CD1c-positive myeloid dendritic cell (primary cell): ENCODE measurements at regions not wholly inside any gene's neighbourhood (a gene's known extent, or its start where the extent isn't known, plus 50 kb on each side); places are given as distances from the start of the nearest gene placed in this dataset.
A peak's percentile ranks its signal among the peaks of the same experiment; 100 is the strongest.

Experiments
- DNase-seq: peaks from one replicate; pipeline ENCODE4 v3.0.0-alpha.2; 2016; ENCODE audit errors: extremely low spot score

DNA sequence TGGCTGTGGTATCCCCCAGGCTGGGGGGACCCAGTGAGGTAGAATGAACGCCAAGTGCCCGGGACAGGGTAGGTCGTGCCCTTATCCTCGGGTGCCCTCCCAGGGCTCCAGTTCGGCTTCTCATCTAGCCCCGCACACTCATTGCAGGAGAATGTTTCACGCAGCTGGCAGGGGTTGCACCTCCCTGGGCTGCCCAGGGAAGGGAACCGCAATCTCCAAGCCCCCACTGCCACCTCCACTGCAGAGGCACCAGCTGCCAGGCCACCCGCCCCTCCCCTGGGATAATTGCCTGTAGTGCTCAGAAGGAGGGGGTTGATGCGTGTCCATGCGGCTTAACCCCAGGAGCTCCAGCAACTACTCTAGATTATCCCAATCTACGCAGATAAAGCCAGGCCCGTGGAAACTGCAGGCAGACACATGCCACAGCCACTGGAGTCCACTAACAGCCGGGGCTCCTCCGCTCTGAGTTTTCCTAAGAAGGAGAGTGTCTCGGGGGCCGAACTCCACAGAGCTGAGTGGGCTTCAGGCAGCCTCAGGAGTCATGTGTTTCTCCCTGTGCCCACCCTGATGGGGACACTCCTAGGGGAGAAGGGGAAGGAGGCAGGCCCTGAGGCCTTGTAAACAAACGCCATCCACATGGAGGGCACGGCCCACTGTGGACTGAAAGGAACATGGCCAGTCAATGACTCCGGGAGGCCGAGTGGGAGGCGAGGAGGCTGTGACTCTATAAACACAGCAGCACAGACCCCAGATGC is 137.2 kb upstream of the IQSEC1 start:
- DNase-seq, result no peak

DNA sequence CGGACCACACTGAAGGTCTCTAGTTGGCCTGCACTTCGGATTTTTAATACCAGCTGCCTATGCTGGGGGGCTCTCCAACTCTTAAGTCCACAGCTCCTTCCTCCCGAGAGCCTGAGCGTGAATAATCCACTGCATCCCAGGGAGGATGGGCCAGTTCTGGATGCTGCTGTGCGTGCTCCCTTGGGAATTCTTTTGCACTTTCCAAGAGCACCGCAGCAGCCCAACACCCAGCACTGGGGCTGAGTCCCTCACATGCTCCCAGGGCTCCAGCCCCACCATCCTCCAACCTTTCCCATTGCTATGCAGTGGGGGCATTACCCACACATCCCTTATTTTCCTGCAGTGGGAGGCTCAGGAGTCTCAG is 136.4 kb upstream of the IQSEC1 start:
- no peak for DNase-seq

DNA sequence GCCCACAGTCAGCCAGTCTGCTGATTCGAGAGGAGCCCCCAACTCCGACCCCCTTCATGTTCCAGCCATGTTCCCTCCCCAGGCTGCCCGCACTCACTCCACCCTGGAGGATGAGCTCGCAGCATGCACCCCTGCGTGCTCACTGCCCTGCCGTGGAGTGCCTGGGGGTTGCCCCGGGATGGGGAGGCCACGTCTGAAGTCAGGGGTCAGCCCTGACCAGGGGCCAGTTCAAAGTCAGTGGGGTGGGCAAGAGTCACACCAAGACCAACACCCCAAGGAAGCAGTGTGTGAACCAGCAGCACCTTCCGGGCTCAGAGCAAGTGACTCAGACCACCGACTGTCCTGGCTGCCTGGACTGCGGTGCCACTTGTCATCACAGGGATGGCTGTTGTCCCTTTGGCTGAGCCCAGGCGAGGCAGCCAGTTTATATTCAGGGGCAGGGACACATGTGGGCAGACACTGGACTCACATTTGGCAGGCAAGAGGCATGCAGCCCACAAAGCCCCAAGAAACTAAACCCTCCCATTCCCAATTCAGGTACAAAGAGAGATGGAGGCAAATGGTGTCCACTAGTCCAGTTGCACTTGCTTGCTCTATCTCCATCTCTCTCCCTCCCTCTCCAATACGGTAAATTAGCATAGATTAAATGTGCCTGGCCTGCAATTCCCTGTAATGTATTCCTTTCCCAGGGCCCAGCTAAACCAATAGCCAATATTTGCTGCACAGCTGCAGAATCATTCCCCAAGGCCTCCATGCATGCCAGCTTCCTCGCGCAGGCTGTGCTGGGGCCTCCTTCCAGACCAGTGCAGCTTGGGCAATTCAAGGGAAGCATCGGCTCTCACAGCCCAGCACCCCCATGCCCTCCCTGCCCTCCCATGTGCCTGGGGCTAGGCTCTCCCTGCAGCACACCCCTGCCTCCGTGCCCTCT is 135.7 kb upstream of the IQSEC1 start:
- no peak for DNase-seq

DNA sequence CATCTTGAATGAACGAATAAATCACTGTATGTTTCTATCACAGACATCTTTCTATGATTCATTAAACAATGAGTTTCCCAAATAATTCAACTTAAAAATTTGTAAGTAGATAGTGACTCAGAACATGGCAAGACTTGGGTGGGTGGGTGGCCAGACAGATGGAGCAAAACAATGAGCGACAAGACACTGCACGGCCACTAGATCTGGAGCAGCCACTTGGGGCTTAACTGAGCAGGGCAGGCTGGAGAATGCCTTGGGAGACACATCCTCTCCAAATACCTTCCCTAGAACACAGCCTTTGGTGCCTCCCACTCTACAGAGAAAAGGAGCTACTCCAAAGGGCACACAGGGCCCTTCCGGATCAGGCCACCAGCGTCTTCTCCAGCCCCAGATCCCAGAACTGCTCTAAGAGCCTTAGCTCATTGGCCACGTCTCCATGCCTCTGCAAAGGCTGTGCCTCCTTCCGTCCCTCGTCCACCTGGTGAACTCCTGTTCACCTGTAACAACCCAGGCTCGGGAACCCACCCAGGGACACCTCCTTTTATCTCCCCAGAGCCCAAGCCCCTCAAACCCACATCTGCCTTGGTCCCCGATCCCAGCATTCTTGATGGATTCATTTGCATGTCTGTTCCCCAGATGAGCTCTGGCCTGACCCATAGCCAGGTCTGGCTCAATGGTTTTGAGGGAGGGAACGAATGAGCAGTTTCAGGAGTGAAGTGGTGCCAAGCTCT is 134.9 kb upstream of the IQSEC1 start:
- no peak for DNase-seq

DNA sequence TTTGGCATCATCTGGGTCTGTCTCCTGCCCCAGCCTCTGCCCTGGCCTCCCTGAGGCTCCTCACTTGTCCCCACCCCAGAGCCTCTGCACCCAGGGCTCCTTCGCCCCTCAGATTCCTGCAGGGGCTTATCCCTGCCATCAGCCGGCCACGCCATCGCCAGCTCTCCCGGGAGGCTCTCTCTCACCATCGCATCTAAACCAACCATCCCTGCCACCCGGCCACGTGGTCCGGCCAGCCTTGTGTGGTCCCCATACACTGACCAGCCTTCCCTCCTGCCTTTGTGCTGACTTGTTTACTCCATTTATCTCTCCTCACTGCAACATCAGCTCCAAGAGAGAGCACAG is 134.3 kb upstream of the IQSEC1 start:
- no peak for DNase-seq

DNA sequence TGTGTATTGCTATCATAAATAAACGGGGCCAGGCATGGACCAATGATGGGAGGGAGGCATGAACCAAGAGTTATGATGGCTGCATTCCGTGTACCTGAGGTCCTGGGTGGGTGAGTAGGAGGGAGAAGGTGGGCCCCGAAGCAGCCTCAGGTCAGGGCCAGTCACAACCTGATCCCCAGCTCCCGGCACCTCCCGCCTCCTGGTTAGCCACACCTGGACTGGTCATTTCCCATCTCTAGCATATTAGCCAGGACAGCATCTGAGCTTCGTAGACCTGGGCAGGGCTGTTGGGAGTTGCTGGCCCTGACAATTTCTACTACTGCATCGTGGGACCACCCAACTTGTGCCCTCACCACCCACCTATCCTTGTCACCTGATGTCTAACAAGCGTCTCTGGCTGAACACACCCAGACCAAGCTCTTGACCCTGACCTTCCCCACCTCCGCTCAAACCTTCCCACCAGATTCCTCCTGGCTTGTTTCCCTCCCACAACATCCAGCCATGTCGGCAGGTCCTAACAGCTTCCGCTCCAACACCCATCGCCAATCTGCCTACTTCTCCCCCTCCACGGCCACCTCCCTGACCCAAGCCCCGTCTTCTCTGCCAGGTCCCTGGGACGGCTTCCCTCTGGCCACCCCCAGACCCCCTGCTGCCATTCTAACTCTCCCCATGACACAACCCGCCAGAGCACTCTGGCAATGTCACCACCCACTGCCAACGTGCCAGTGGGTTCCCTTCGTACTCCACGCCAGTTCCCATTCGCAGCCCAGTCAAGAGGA is 133.8 kb upstream of the IQSEC1 start:
- DNase-seq, result no peak

DNA sequence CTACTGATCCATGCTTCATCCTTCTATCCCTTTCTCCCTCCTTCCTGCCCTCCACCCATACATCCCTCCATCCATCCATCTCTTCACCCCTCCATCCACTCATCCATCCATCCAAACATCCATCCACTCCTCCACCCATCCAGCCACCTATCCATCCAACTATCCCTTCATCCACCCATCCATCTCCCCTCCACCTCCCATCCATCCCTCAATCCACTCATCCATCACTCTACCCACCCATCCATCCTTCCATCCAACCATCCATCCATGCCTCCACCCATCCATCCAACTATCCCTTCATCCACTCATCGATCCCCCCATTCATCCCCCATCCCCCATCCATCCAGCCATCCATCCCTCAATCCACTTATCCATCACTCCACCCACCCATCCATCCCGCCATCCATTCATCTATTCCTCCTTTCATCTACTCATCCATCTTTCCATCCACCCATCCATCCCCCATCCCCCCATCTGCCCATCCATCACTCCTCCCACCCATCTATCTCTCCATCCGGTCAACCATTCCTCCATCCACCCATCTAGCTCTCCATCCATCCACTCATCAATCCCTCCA is 132.4 kb upstream of the IQSEC1 start:
- no peak for DNase-seq

DNA sequence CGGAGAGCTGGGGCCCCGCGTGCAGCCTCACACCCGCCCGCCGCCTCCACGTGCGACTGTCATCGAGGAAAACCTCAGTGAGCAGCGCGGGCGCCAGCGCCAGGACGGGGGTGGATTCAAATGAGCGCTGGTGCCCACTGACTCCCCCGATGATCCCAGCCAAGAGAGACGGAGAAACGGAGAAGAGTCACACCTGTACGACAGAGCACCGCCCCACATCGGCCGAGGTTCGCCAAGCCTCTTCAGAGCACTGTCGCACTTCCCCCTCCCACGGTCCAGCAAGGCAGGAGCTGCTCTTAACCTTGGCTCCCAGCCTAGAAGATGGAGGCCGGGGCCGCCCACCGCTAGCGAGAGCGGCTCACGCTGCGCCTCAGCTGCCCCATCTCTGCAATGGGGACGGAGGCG is 130.9 kb upstream of the IQSEC1 start:
- DNase-seq, result peak; percentile 8

DNA sequence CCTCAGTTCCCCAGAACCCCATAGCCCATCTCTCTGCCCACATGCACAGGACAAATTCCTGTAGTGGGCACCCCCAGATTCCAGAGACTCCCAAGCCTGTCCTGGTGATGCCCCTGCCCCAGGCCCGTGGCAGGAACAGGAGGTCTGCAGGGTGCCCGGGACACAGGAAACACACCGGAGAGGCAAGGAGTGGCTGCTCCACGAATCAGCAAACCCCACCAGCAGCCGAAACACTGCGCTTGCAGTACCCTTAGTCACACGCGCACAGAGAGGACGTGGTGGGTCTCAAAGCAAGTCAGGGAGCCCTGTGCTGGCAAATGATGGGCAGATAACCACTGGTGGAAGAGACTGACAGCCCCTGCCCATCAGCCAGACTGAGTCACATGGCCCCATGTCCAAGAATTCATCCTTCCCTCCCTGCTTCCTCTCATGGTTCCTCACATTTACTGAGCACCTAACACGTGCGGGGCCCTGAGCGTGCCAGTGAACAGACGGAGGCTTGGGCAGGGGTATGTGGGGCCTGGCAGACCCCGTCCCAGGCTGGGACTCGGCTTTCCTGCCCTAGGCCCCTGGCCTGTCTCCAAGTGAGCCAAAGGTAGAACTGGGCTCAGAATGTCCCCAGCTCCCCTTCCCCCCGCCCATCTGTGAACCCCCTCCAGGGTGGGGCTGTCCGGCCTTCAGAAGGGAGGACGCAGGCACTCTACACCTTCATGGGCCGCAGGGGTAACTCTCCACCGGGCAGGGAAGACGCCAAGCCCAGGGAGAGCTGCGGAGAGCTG is 130.4 kb upstream of the IQSEC1 start:
- DNase-seq, result no peak

DNA sequence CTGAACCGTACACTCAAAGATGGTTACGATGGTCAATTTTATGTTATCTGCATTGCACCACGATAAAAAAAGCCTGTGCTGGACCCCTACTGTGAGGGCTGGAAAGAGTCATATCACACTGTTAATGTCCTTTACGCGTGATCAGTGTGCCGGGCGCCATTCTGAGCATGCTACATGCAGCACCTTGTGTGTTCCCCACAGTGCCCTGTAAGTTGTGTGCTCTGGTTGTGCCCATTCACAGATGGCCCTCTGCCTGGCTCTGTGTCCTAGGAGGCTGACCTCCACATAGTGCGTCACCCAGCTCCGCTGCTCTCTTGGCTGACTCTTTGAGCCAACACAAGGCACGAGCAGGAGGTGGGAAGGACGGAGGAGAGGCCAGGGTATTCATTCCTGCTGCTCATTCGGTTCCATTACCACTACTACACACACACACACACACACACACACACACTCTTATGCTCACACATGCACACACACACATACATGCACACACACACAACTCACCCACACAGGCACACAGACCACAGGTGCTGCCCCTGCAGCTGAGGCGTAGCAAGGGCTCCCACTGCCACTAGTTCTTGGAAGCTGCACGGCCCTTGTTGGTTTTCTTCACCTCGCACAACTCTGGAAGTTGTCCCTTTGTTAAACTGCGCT is 129.6 kb upstream of the IQSEC1 start:
- DNase-seq, result no peak

DNA sequence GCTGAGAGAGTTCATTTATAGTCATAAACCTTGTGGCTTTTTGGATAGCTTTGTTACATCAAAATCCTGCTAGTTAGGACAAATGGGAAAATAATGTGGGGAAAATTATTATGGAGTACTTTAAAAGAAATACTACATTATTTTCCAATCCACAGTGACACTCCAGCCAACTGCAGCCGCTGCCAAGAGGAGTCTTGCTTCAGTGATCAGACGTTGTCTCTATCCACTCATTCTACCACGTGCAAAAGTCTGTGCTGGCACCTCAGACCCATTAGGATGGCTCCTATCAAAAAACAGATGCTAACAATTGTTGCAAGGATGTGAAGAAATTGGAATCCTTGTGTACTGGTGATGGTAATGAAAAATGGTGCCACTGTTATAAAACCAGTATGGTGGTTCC is 128.6 kb upstream of the IQSEC1 start:
- DNase-seq, result no peak

DNA sequence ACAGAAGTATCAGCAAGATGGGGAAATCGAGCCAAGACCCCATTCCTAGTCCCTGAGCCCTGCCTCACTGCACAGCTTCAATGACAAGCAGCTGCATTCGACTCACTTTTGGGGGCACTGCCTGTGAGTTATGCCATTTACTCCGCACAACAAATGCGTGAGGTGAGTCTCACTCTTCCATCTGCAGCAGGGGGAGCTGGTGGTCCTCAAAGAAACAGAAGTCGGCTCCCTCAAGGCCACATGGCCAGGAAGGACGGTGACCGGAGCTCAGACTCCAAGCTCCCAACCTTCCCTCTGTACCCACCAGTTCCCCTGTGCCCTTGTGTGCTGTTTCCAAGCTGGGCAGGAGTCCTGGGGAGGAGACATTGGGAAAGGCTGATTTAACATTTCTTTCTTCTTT is 127.7 kb upstream of the IQSEC1 start:
- DNase-seq, result no peak

DNA sequence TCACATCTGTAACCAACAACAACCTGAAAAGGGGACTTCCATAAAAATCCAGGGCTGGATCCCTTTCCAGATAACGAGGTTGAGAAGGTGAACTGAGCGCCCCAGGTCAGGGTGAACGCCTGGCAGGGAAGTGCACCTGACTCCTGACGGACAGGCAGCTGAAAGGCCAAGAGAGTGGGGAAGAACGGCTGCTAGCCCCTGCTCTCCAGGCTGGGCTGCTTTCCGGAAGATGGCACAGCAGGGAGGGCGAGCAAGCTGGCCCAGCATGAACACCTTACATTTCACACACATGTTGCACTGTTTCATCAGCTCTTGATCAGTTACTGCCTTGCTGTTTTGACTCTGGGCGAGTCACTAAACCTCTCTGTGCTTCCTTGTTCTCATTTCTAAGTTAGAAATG is 127.2 kb upstream of the IQSEC1 start:
- DNase-seq, result no peak

DNA sequence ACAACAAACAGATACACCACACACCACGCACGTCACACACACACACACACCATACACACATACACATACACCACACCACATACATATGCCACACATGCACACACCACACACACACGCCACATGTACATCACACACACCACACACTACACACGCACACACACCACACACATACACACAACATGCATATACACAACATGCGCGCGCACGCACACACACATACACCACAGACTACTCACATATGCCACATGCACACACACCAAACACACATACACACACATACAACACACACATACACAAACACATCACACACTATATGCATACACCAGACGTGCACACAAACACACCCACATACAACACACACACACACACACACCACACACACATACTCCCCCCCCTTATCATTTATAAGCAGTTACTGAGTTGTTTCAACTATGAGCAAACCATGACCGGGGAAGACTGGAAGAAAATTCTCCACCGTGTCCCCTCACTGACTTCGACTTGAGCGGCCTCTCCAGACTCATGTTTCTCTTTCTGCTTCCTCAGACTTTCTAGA is 126.7 kb upstream of the IQSEC1 start:
- no peak for DNase-seq

DNA sequence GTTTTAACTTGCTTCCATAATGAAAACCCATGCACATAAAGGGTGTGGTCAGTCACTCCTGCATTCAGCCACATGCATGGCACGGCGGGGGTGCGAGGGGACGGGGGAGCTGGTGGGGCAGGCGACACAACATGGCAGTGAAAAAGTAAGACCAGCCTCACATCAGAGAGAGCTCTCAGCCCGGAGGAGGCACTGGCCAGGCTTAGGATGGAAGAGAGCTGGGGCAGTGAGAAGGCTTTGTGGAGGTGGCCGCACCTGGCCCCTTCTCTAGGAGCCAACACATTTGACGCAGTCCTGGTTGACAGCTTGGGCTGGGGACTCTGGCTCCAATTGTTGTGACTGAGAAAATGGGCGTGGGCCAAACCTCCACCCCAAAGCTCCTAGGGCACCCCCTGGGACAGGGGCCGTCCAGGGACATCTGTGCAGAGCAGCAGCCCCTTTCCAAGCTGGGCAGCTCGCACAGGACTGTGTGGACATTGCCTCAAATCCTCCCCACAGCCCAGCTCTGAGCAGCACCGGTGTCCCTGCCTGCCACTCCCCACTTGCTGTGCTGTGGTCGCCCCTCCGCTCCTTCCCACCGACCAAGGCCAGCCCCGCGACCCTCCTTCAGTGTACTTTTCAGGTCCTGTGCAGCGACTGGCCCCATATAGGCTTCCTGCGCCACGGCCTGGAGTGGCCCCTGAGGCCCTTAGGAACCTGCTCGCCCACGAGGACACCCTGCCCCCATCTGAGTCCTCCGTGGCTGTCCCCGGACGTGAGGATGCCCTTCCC is 126.0 kb upstream of the IQSEC1 start:
- DNase-seq, result no peak

DNA sequence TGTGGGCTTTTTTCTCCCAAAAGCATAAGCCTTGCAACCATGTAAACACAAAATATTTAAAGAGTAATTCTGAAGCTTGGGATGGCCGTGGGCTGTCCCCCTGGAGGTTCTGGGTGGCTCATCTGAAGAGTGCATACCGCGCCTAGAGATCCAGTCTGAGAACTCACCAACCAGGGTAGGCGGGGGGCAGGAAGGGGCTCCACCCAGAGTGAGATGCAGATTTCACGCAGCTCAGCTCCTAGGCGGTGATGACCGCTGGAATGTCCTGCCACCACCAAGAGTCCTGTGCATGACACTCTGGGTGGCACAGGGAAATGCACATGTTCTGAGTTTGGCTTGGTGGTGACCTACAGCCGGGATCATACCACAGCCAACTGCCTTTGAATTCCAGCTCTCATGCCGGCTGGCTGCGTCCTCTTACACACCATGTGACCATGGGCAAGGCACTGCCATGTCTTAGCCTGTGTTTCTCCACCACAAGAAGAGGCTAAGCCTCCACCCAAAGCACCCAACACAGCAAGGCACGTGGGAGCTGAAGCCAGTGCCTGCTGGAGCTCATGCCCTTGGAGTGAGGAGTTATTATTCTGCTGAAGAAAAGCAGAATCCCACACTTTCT is 125.1 kb upstream of the IQSEC1 start:
- no peak for DNase-seq

DNA sequence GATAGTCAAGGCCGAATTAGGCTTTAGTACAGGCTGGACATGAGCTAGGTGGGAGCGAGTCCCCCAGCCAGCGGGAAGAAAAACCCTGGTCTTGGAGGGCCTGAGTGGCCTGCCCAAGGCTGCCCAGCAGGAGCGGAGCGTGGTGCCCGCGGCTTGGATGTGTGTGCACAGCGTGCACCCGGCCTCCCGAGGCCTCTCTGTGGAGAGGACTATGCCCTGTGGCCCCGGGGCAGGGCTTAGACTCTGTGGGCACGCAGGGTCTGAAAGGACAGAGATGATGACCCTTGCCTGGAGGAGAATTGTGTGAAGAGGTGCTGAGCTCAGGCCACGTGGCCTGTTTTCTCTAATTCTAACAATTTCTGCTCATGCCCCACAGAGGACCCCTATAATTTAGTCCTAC is 124.6 kb upstream of the IQSEC1 start:
- DNase-seq, result no peak

DNA sequence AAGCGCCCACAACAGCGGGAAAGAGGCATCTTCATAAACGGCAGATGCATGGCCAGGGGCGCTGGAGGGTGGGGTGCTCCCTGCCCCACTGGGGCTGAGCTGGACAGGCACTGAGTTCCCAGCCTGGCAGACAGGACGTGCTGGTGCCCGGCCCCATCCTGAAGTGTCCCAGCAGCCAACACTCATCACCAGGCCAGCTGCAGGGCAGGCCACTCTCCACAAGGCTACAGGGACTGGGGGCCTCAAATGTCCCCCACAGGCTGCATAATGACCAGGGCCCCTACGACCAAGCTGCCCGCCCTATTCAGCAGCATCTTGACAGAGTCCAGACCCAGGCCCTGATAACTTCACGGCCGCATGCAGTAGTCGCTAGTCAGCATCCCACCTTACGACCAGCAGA is 124.1 kb upstream of the IQSEC1 start:
- no peak for DNase-seq

DNA sequence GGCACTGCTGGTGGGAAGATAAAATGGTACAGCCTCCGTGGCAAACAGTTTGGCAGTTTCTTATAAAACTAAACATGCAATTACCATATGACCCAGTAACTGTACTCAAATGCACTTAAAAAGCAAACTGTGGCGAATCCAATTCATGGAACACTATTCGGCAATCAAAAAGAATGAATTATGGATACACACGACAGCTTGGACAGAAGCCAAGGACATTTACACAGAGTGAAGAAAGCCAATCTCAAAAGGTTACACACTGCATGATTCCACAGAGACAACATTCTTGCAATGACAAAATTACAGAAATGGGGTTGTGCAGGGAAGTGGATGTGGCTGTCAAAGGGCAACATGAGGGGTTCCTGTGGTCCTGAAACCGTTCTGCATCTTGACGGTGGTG is 122.1 kb upstream of the IQSEC1 start:
- no peak for DNase-seq
